OCI-LY3 (cell line): ENCODE measurements at regions not wholly inside any gene's neighbourhood (a gene's known extent, or its start where the extent isn't known, plus 50 kb on each side); places are given as distances from the start of the nearest gene placed in this dataset.

ENCODE experiments used
- EZH2phosphoT487 ChIP-seq: fragments of 200-600 bp; shearing (Covaris generic); IDR thresholded peaks from 2 replicates; pipeline ENCODE4 v1.6.1; 2018; ENCODE audit warnings: antibody characterized with exemption, mixed run types, low read depth
- TF ChIP-seq, protein P1 (sequence below): fragments of 200-600, 300-600 bp; sonication (generic); IDR thresholded peaks from 2 replicates; pipeline ENCODE4 v1.5.1; 2014; ENCODE audit warnings: antibody characterized with exemption, low read length, low read depth

DNA sequence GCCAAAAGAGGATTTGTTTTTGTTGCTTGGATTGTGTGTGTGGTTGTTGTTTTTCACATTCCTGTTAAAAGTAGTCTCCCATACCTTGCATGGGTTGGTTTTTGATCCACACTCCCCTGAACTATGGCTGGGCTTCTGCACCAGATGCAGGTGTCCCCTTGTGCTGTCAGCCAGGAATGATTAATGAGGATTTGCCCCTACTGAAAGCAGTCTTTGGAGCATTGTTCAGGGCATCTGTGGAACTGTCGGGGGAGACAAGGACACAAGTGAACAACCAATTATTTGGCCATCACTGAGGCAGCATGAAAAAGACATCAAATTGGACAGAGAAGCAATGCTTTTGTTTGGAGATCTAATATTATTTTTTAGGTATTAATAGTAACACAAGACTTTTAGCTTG, 373.2 kb upstream of the MMS22L start:
- TF ChIP-seq, protein P1, sequence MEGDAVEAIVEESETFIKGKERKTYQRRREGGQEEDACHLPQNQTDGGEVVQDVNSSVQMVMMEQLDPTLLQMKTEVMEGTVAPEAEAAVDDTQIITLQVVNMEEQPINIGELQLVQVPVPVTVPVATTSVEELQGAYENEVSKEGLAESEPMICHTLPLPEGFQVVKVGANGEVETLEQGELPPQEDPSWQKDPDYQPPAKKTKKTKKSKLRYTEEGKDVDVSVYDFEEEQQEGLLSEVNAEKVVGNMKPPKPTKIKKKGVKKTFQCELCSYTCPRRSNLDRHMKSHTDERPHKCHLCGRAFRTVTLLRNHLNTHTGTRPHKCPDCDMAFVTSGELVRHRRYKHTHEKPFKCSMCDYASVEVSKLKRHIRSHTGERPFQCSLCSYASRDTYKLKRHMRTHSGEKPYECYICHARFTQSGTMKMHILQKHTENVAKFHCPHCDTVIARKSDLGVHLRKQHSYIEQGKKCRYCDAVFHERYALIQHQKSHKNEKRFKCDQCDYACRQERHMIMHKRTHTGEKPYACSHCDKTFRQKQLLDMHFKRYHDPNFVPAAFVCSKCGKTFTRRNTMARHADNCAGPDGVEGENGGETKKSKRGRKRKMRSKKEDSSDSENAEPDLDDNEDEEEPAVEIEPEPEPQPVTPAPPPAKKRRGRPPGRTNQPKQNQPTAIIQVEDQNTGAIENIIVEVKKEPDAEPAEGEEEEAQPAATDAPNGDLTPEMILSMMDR = no peak
- no peak for TF ChIP-seq EZH2phosphoT487
